HG03095 (cell line): ENCODE measurements at regions not wholly inside any gene's neighbourhood (a gene's known extent, or its start where the extent isn't known, plus 50 kb on each side); places are given as distances from the start of the nearest gene placed in this dataset.
"Not testable (repeated sequence)": the region's sequence is repeated elsewhere in the genome, so short reads cannot be mapped to it uniquely, and the experiment has no call there.

Source experiments
- ATAC-seq: cut with Tn5 transposase; IDR thresholded peaks from one replicate; pipeline ENCODE4 v1.9.1; 2021; ENCODE audit warnings: moderate library complexity; ENCODE audit not compliant: unreplicated experiment

DNA sequence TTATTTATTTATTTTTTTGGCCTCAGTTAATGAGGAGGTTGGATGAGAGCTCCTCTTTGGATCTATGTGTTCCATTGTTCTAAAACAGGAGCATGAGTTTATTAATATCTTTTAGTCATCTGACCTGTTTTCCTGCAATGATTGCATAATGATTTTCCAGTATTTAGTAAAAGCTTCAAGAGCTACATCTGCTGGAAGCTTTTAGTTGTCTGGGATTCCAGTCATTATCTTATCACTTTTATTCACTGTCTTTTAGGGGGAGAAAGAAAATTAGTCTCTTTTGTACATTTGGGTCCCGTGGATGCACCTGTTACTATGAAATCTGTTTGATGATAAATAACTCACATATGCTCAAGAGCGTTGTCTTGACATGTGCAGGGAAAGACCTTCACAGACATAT lies 1270.0 kb downstream of the ROBO1 start:
- no peak for ATAC-seq

DNA sequence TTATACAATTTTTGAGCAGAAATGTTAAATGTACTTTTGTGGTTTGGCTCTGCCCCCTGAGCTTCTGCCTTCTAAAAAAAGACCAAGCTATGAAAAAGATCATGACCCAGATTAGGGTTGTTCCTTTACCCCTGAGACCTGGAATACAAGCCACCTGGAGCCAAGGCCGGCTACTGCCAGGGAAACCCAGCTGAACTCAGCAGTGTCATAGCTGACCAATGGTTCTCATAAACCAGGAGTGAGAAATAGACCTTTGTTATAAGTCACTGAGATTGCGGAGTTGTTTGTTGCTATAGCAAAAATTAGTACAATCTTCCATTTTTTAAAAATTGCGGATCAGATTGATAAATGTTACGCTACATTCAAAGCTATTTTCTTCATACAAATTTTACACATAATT lies 1261.7 kb downstream of the ROBO1 start:
- ATAC-seq: no peak

DNA sequence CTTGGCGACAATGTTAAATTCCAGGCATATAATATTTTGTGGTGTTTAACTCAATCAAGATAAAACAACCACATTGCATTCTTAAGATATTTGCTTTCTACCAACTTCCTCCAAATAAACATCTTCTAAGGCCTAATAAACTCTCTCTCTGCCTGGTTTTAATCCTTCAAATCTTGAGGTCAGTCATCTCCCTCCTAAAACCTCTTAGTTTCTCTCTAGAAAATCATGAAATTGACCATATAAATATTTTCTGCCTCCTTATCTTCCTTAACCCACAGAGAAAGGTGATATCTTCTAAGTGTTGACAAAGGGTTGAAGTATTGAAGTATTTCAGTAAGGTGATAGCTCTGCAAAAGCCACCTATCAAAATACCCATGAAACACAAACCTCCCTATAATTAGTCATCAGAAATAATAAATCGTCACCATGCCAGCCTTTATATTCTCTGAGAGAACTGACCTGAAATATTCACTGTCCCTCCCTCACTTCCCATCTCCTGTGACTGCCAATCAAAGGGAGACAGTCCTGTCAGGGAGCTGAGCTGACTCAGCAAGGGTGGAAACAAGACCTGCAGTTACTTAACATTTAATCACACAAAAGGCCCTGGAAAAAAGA lies 1261.1 kb downstream of the ROBO1 start:
- no peak for ATAC-seq

DNA sequence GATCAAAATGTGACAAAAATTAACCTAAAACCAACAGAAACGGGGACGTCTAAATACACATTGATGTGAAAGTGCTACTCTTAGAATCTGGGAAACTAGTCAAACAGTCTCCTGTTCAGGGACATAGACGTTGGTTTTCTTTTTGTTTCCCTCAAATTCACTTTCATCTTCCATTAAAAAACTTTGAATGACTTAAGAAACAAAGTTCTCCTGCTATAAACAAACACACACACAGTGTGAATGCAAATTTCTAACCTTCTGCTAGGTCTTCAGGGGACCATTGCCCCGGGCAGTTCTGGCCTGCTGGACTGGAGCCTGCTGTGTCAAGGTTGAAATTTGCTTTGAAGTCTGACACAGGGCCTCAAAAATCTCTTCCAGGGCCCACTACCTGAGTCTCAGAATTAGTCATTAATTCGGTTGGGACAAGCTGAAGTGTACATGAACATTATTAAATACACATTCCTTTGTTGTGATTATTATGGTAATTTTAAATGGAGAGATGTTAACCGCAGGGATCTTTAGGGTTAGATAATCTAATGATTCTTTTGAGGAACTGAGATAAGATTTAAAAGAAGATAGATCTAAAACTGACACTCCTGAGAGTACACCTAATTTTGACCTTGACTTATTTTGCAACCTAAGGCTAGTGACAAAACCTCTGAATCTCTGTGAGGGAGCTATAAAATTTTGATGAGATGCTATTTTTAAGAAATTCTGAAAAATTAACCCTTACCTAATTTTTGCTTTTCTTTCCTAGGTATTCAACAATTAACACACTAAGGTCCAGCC lies 1260.4 kb downstream of the ROBO1 start:
- ATAC-seq: no peak

DNA sequence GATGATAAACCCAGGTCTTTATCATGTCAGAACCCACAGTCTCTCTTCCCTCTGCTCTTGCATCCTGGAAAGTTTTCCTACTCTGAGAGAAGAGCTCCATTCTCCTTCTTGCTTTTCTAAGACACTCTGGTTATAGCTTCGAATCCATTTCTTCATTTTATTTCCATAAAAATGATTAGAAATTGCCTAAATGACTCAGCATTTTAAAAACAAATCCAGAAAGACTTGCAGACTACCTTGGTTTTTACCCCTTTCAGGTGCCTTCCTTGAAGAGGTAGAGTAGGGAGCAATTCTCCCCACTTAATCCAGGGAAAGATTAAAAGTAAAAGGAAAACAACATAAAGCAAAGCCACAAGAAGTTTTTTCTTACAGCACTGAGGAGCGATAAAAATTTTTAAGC lies 1256.0 kb downstream of the ROBO1 start:
- ATAC-seq: no peak

DNA sequence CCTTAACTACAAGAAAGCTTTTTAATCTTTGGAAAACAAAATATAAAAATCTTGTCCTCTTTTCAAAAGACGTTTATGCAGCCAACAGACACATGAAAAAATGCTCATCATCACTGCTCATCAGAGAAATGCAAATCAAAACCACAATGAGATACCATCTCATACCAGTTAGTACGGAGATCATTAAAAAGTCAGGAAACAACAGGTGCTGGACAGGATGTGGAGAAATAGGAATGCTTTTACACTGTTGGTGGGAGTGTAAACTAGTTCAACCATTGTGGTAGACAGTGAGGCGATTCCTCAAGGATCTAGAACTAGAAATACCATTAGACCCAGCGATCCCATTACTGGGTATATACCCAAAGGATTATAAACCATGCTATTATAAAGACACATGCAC lies 1255.0 kb downstream of the ROBO1 start:
- not testable (repeated sequence) for ATAC-seq

DNA sequence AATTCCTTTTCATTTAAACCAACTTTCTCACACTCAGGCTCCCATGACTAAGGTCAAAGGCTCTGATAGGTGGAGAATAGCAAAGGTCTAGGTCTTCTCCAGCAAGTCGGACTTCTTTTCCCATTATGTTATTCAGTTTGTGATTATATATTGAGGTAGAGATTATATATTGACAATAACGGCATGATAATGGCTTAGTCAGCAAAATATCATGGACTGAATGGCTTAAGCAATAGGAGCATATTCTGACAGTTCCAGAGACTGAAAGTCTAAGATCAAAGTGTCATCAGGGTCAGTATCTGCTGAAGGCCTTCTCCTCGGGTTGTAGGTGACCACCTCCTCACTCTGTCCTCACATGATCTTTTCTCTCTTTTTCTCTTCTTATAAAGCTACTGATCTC lies 1251.4 kb downstream of the ROBO1 start:
- no peak for ATAC-seq

DNA sequence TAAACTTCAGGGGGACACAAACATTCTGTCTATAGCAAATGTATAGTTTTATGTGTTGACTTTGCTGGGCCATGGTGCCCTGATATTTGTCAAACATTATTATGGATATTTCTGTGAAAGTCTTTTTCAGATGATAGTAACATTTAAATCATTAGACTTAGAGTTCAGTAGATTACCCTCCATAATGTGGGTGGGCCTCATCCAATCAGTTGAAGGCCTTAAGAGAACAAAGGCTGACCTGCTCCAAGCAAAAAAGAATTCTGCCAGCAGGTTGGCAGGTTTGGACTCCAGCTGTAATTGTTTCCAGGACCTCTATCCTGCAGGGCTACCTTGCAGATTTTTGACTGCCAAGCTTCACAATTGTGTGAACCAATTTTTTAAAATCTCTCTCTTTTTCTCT lies 1250.9 kb downstream of the ROBO1 start:
- ATAC-seq: no peak

DNA sequence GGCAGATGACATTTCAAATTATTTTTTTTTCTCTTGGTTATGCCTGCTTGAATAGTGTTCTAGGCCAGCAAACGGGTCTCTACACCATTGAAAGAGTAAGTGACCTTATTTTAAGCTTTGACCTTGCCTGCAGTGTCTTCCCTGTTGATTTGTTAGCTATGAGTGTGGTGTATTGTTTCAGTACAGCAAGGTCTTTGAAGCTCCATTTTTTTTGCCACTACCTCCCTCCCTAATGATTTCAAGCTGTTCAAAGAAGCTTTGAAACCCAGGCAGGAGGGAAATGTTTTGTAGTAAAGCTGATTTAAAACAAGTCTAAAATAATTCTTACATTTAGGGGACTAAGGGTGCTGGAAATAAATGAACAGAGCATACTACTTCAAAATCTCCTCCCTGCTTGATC lies 1249.8 kb downstream of the ROBO1 start:
- ATAC-seq: no peak

DNA sequence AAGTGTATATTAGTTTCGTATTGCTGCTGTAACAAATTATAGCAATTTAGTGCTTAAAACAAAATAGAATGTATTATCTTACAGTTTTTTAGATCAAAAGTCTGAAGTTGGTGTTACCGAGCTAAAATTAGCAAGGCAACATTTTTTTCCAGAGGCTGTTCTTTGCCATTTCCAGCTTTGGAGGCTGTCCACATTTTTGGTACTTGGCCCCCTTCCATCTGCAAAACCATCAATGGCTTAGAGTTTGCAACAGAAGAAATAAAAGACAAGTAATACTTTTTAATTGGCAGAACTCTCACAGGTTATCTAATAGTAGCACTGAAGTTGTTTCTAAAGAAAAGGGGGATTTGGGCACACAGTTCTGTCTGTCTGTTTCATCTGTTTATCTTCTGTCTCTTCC lies 1248.5 kb downstream of the ROBO1 start:
- ATAC-seq: no peak

DNA sequence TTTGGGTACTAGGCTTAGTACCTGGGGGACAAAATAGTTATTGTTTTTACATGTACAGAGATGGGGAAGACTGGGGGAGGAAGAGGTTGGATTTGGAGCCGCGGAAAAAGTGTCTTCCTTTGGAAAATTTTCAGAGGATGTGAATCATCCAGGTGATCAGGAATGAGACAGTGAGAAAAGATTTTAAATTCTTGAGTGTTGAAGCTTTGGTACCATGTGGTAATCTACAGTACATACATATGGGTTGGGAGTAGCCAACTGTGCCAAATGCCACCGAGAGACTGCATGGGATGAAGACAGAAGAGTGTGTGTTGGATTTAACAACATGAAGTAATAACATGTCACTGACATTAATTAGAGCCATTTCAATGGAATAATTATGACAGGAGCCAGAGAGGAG lies 1238.2 kb downstream of the ROBO1 start:
- ATAC-seq: no peak

DNA sequence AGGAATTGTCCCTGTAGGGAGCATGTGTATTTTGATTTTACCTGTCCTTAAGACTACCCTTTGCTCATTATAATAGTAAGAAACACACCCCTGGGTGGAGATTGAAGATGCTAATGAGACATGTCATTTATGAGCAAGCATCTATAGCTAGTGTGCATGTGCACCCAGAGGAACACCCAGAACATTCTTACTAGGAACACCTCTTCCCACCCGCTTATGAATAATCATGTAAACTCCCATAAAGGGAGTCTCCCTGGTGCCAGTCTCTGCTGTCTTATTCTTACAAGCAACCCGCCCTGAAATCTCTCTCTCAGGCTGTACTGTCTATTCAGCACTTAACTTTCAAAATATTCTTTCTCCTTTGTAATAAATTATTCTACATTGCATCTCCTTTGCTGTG lies 1227.3 kb downstream of the ROBO1 start:
- ATAC-seq: no peak

DNA sequence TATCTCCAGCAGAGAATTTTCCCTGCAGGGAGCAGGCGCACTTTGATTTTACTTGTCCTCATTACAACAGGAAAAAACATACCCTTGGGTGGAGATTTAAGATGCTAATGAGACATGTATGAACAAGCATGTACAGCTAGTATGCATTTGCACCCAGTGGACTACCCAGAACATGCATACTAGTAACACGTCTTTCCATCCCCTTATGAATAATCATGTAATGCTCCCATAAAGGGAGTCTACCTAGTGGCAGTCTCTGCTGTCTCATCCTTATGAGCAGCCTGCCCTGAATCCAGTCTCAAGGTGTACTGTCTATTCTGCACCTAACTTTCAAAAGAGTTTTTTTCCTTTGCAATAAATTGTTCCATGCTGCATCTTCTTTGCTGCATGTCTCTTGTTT lies 1222.0 kb downstream of the ROBO1 start:
- no peak for ATAC-seq
